ENCODE measurements at regions not wholly inside any gene's neighbourhood (a gene's known extent, or its start where the extent isn't known, plus 50 kb on each side); places are given as distances from the start of the nearest gene placed in this dataset.

DNA sequence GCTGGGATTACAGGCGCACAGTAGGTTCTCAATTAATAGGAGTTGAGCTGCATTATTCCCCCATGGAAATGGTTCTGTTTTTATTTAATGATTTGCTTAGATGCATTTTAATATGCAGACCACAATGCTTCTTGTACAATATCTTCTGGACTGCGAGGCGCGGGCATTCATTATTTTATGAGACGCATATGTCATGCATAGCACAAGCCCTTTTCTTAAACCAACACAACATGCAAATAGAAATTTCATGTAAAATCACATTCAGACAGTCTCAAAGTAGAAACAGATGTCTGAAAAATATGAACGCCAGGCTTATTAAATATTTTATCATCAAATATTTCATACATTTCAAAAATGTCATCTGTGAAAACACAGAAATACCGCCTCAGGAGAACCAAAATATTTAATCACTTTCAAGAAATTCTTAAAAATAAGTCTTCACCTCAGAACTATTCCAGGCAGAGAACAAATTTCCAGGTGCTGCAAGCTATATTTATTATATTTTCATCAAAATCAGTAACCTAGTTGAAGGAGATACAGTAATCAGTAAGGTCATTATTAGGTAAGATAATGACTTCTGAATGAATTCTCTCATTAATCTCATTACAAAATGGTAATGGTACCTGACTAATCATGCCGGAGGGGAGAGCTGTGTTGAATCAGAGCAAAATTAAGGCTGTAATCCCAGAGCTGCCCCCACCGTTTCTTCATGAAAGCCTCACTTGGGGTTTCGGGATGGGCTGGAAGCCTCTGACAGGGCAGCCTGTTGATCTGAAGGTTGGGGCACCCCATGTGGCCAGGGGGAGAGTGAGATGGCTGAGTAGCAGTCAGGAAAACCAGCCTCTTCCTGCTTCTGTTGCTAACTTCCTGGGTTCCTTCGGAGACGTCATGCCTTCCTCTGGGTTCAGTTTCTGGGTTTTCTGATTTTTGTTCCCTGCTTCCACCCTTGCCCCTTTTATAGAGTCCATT lies 133.9 kb upstream of the ZNF618 start:
- peak; percentile 23 for DNase-seq

DNA sequence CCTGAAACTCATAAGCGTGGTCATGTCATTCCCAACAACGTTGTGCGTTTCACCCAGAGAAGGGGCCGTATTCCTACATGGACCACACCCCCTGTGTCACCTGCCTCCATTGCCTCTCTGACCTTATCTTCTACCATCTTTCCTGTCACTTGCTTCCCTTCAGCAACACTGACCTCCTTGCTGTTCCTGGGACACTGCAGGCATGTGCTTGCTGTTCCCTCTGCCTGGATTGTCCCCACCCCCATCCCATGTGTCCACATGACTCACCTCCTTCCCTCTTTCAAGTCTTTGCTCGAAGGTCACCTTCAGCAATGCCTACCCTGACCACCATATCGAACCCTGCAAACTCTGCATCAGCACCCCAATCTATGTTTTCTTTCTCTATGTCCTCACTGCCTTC lies 133.2 kb upstream of the ZNF618 start:
- DNase-seq, result no peak

DNA sequence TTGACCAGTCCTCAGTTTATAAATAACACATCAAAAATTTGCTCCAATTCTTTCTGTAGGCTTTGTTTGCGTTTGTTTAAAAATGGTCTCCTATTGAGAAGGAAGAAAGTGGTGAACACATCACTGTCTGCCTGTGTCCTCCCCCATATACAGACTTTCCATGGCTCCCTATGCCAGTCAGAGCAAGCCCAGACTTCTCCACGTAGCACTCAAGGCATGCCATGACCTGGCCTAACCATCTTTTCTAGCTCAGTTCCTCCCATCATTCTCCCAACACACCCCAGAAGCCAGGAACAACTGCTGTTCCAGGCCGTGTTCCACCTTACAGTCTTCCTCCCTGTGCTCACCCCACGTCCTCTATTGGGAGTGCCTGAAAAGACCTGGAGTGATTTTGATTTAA lies 129.6 kb upstream of the ZNF618 start:
- no peak for DNase-seq

DNA sequence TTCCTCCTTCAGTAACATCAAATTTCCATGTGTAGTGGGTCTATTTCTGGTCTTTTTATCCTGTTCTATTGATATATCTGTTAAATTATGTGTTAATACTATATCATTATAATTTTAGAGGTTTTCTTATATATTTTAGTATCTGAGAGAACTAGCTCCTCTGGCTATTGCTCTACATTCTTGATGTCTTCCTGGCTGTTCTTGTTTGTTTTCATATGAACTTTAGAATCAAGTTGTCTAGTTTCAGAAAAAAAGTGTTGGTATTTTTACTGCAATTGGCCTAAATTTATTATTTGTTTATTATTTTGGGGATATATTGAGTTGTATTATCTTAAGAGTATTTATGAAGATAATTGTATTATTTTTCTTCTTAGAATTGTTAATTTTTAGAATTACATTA lies 128.0 kb upstream of the ZNF618 start:
- DNase-seq, result no peak

DNA sequence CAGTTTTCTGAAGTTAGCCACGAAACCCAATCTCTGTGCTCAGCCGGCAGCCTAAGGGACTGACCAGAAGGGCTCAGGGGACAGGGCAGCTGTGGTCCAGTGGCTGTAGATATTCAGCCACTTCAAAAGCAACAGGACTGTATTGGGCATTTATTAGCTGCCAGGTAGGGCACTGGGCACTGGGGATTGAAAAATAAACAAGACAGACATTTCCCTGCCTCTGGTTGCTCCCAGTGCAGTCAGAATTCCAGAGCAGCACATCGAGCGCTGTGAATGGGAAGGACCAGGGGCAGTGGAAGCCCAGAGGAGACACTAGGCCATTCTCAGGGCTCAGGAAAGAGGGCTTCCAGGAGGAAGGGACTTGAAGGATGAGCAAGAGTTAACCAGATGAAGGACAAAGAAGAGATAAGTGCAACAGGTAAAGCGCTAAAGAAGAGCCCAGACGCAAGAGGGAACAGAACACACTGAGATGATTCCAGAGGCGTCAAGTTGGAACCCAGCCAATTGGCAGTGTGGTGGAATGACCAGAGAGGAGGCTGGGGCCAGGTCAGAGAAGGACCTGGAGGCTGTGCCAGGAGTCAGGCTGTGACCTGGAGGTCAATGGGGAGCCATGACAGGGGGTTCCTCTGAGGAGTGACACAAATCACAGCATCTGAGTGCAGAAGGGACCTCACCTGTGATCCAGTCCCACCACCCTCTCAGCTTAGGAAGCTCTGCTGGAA lies 122.5 kb upstream of the ZNF618 start:
- DNase-seq, result no peak

DNA sequence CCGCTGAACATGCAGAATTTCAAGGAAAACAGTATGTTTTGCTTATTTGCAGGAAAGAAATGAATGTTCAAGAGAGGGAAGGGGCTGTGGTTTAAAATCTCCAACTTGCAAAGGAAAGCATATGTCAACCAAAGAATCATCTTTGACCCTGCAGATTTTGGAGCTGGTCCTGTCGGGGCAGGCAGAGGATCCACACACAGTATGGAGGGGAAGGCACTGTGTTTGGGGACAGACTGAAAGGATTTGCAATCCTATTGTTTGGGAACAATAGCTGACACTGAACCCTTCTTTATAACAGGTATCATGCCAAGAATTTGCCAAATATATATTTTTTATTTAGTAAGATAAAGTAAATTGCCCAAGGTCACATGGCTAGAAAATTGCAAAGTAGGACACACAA lies 121.4 kb upstream of the ZNF618 start:
- DNase-seq, result no peak

DNA sequence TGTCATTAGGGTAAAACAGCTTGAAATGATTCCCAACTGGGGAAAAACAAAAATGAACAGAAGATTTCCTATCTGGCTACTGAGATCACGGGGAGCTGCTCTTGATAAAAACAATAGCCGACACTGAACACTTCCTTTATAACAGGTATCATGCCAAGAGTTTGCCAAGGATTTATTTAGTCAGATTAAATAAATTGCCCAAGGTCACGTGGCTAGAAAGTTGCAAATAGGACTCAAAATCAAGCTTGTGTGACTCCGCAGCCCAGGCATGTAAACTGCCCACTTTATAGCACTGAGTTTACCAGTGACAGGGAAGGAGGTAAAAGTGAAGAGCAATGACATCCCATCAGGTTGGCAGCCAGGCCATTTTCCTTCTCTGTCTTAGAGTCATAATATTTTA lies 120.7 kb upstream of the ZNF618 start:
- no peak for DNase-seq

DNA sequence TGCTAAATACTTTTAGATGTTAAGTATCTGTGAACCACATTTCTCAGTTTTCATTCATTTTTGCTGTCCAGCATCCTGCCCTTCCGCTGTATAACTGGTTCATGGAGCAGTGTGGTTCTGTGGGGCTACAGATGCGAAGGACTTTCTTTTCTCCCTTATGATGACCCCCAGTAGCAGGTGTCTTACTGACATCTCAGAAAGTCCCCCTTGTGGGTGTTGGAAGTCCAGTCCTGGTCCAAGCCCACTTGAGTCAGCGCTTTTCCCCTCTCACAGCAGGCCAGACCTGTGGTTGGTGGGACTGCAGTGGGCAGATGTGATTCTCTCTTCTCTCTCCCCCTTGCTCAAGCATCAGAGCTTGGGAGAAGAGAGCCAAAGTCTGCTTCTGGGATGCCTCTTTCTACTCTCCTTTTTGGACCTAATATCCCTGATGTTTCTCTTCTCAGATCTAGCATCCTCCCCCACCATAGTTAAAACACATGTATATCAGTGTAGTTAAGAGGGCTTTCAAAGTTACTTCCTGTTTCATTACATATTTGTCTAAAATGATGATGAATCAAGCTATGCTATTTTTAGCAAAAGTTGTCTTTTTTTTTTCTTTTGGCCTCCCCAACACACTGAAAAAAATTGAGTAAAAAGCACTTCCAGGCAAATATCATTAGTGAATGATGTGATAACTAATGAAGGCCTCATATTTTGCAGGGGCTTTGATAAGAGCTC lies 119.5 kb upstream of the ZNF618 start:
- no peak for DNase-seq

DNA sequence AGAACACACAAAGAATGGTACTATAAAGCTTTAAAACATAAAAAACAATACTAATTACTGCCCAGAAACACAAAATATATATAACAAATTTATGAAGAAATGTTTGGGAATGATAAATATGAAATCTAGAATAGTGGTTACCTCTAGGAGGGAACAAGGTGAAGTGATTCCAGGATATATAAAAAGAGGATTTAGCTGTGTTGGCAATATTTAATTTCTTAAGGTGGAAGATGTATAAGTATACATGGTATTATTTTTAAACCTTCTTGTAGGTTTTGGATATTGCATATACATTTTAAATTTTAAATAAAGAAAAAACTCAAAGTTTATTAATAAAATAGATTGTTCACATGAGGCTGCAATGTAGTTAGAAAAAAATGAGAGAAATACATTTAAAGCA lies 112.7 kb upstream of the ZNF618 start:
- DNase-seq, result no peak

DNA sequence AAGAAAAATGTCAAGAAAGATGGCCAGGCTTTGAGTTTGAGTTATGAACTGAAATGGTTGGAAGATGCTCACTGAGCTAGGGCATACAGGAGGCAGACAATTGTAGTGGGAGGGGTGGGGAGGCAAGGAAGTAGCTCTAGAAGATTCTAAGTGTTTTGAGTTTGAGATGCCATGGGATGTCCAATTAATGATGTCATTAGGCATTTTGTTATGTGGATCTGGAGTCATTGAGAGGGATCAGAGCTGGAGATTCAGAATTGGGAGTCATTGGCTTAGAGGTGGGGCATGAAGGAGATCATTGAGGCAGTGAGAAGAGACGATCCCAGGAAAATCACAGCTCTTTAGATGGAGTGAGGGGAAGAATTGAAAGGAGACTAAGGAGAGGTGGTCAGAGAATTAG lies 111.5 kb upstream of the ZNF618 start:
- no peak for DNase-seq

DNA sequence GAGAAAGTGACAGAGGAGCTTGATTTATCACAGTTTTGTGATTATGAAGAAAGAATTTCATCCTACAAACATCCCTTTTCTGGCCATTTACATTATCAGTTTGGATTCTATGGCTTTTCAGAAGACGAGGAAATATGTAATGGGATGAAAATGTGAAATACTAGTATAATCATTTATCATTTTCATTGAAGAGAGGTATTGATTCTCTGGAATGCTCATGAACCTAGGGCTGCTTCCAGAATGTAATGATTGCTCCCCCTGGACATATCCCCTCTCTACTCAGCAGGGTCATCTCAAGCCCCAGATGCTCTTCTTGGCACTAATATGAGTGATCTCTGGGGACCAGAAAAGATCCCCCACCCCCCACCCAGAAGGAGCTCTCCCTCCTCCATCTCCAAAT lies 106.7 kb upstream of the ZNF618 start:
- no peak for DNase-seq

DNA sequence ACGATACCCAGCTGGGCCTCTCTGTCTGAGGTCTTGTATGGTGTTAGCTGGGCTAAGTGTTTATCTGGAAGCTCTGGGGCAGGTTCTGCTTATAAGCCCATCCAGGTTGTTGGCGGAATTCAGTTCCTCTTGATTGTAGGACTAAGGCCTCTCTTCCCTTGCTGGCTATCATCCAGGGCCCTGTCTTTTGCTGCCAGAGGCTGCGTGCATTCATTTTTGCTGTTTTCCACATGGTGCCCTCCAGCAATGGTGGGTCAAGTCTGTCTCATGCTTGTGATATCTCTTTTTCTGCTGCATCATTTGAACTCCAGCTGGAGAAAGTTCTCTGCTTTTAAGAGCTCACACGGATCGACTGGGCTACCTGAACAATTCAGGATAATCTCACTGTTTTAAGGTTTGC lies 105.7 kb upstream of the ZNF618 start:
- no peak for DNase-seq

DNA sequence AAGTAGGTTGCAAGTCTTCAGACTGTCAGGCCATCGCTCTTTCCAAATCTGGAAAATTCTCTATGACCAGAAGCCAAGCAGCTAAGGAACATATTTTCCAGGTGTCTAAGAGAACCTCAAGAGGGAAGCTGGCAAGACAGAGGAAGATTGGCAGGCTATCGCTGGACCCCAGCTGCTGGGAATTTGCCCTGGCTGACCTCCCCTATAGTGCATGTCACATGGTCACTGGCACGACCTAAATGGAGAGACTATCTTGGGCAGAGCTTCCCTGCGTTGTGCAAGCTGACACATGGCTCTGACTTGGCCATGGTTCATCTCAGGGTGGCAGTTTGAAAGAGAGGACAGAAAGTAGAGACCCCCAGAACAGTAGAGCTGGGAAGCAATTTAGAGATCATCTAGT lies 104.9 kb upstream of the ZNF618 start:
- no peak for DNase-seq

DNA sequence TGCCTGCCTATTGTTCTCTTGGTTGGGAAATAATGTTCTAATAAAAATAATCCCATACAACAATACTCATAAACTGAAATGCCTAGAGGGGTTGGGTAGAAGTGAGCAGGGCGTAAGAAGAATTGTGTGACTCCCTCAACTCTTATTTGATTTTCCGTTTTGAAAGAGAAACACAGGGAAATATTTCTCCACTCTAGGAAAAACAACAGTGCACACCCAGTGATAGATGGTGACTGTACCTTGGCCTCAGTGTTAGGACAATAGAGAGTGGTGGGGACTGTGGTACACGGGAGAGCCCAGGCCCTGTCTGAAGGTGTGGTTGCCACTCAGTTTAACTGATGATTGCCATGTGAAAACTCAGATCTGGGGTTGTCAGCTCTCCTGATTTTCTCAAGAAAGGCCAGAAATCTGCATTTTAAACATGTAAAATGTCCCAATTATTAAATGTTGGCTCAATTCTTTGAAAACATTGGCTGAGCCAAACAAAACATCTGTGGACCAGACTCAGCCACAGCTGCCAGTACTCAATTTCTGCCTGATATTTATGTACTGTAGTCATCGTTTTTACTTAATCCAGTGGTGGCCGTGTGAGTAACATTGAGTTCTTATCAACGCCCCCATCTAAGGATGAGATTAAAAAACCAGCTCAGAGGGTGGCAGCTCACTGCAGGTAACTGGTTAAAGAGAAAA lies 103.8 kb upstream of the ZNF618 start:
- DNase-seq, result no peak

DNA sequence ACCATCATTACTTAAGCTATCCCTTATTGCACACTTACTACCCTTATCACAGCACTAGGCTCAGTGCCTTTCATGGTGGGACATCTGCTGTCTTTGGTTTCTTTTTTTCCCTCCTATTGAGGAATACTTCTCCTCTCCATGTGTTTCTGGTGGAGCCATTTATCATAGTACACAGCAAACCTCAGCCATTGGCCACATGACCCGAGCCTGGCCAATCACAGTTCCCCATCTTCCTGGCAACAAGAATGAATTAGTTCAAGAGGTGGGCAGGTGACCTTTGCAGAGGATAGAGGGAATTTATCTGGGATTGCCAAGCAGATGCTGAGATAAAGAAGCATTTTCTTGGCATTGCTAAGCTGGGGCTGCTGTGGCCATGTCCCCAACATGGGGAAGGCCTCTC lies 101.1 kb upstream of the ZNF618 start:
- DNase-seq, result no peak

DNA sequence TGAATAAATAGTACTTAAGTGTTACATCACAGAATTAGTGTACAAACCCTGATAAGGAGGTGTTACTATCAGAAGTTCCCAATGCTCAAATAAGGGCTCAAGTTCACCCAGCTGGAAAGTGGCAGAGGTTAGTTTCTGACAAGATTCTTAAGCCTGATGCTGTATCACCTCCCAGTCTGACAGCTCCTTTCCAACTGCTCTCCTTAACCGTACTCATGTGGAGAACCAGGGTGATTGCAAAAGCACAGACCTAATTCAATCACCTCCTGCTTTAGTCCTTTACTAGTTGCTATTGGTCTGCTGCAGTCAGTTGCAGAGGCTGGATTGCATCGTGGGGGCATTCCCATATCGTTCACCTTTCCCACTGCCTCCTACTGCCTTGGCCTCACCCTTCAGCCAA lies 100.4 kb upstream of the ZNF618 start:
- no peak for DNase-seq

DNA sequence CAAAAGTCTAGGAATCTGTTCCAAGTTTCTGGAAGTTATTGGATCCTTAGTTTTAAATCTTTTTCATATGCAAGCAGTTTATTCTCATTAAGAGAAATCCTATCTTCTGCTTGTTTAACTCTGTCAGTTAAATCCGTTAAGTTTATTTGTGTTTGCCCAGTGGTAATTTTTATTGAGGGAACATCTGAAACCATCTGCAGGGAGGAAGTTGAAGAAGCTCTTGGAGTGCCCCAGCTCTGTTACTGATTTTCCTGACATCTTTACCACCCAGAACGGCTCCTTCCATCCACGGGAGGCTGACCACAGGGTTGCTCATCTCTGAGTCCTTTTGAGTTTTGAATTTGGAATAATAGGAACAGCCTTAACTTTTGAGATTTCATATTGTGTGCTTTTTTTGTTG lies 99.9 kb upstream of the ZNF618 start:
- DNase-seq, result no peak

DNA sequence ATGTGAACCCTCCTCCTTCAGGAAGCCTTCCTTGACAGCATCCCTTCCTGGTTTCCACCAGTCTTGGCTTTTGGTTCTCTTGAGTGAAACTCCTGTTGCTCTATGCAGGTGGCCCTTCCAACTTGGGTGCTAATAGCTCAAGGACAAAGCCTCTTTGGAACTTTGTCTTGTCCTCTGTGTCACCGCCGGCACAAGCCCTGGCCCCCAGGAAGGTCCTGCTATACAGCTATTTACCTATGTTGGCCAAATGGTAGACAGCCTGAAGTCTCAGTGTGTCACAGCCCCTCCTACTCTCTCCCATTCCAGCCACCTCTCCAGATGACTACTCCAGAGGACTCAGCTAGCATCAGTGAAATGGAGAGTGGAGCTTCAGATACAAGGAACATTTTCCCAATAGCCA lies 94.7 kb upstream of the ZNF618 start:
- no peak for DNase-seq

DNA sequence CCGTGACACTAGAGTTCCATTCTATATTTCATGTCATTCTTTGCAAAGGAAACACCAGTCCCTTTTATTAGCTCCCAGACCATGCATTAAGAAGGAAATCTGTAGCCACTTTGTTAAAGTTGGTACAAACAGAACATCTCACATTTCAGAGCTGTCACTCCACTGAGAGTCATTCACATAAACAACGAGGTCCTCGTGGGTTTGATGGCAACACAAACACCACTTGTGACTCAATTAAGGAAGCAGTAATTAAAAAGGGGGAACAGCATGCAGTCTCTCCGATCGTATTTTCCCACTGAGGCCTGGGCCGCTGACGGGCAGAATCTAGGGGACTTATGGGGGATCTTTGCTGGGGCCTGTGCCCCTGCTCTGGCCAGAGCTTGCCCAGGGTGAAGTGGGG lies 94.2 kb upstream of the ZNF618 start:
- DNase-seq, result no peak

DNA sequence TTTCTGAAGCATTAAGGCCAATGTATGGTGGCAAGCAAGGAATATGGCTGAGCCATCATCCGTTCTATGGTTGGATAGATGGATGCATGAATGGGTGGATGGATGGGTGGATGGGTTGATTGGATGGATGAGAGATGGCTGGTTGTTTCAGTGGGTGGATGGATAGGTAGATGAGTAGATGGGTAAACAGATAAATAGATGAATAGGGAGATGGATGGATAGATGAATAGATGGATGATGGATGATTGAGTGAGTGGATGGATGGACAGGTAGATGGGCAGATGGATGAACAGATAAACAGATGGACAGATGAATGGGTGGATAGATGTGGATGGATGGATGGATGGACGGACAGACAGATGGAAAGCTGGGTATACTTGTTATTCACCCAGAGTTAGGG lies 92.6 kb upstream of the ZNF618 start:
- no peak for DNase-seq

DNA sequence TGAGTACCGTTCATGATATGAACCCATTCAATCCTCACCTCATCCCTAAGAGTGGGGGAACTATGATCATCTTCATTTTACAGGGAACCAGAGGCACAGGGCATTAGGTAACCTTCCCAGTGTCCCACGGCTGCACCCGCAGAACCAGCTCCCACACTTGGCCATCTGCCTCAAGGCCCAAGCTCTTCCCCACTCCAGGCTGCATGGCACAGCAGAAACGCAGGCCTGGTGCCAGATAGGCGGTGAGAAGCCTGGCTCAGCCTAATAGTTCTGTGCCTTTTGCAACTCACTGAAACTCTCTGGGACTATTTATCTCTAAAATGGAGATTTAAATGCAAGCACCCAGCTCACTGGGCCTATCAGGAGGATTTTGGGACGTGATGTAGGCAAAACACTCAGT lies 90.8 kb upstream of the ZNF618 start:
- DNase-seq, result no peak

DNA sequence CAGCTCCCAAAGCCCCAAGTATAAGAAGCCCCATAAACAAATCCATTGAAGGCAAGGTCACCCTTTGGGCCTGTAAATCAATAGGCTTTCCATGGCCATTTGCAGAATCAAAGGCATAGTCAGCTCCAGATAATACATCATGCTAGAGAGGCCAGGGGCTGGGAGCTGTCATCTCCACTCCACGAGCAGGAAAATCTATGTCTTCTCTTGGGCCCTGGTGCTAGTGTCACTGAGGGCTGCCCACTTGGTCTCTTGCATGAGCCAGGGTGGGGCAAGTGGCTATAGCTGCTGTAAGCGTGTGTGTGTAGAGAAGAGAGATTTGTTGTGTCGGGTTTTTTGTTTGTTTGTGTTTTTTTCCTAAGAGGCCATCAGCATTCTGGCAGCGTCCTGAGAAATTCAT lies 90.0 kb upstream of the ZNF618 start:
- no peak for DNase-seq

DNA sequence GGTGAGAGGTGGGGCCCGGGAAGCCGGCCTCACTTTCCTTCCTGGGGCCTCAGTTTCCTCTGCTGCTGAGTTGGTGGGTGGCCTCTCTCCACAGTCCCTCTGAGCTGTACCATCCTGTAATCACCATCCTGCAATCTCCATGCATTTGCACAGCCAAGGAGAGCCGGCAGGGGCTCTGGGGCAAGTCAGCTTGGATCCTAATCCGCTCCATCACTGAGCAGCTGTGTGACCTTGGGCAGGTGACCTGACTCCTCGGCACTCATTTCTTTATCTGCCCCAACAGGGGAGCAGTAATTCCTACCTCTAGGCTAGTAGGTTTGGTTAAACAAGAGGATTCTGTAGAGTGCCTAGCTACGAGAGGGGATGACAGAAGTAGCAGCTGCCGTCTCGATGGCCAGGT lies 88.2 kb upstream of the ZNF618 start:
- peak; percentile 60 for DNase-seq
